LNCaP clone FGC (cell line): ENCODE measurements at regions not wholly inside any gene's neighbourhood (a gene's known extent, or its start where the extent isn't known, plus 50 kb on each side); places are given as distances from the start of the nearest gene placed in this dataset.

Experiments
- DNase-seq: peaks from one replicate; pipeline ENCODE4 v3.0.0-alpha.2; 2011; ENCODE audit warnings: low read depth
- H3K4me3 ChIP-seq: 2 replicates; pipeline ENCODE4 v1.5.1; 2011; ENCODE audit warnings: mild to moderate bottlenecking, low read depth, low read length, control low read depth
- TF ChIP-seq, protein P1 (sequence below): IDR thresholded peaks from 2 replicates; pipeline ENCODE4 v1.5.1; 2012; ENCODE audit warnings: mild to moderate bottlenecking; ENCODE audit not compliant: control insufficient read depth, insufficient read depth; ENCODE audit errors: extremely low read depth

- TF ChIP-seq, protein P1, sequence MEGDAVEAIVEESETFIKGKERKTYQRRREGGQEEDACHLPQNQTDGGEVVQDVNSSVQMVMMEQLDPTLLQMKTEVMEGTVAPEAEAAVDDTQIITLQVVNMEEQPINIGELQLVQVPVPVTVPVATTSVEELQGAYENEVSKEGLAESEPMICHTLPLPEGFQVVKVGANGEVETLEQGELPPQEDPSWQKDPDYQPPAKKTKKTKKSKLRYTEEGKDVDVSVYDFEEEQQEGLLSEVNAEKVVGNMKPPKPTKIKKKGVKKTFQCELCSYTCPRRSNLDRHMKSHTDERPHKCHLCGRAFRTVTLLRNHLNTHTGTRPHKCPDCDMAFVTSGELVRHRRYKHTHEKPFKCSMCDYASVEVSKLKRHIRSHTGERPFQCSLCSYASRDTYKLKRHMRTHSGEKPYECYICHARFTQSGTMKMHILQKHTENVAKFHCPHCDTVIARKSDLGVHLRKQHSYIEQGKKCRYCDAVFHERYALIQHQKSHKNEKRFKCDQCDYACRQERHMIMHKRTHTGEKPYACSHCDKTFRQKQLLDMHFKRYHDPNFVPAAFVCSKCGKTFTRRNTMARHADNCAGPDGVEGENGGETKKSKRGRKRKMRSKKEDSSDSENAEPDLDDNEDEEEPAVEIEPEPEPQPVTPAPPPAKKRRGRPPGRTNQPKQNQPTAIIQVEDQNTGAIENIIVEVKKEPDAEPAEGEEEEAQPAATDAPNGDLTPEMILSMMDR: no peak
- H3K4me3 ChIP-seq: no peak overlapping the region
- no peak for DNase-seq
These were observed 874.6 kb upstream of the POT1 start for GRCh38 chr7:125804273-125804672.

GRCh38 chr7:125780153-125780552 is 850.5 kb upstream of the POT1 start:
- TF ChIP-seq, protein P1: no peak
- DNase-seq: no peak

DNA sequence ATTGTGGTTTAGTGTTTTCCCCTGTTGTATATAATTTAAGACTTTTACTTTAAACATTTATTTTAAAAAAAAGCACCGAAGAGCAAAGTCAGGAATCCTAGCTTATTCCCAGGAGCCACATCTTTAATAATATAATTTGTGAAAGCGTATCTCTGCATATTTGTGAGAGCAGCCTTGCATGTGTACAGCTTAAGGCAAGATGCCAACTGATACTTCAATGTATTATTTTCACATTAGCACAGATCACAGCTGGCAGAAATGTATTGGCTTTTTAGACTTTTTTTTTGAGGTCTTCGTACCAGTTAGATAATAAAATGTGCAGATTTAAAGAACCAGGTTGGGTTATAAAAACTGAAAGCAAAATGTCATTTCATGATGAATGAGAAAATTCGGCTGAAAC is 845.7 kb upstream of the POT1 start:
- H3K4me3 ChIP-seq: no peak overlapping the region
- TF ChIP-seq, protein P1: no peak
- no peak for DNase-seq

More at GRCh38 chr7:125780153-125780552, 850.5 kb upstream of the POT1 start:
- H3K4me3 ChIP-seq: no peak overlapping the region

GRCh38 chr7:125773113-125773785 is 843.6 kb upstream of the POT1 start:
- no peak overlapping the region for H3K4me3 ChIP-seq
- DNase-seq: no peak
- TF ChIP-seq, protein P1: no peak

DNA sequence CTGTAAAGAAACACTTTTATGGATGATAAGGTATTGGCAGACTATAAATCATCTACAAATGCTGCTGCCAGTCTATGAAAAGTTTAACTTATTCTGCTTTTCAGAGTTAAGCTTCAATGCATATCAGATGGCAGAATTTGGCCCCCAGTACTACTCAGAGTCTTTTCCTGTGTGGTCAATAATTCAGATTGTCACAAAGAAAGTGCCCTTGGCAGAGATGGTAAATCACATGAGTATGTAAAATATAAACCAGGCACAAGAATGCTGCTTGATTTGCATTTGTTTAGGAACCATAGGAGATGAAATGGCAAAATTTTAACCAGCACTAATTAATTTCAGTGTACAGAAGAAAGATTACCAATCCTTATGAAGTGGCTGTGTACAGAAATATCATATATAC is 818.3 kb upstream of the POT1 start:
- TF ChIP-seq, protein P1: no peak
- no peak for DNase-seq
- no peak overlapping the region for H3K4me3 ChIP-seq

DNA sequence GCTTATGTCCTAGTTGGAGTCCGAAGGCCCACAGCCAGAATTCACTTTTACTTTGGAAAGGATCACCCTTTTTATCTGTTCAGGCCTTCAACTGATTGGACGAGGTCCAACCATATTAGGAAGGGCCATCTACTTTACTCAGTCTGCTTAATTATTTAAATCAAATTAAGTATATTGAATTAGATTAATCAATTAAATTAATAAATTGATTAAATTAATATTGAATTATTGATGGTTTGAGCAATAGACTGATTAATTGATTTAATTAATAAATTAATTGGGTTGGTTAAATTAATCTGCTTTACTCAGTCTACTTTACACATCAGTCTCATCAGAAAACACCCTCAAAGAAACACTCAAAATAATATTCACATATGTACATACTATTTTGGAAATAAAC is 816.9 kb upstream of the POT1 start:
- no peak for DNase-seq
- H3K4me3 ChIP-seq: no peak overlapping the region
- TF ChIP-seq, protein P1: no peak

- TF ChIP-seq, protein P1: no peak
- H3K4me3 ChIP-seq: no peak overlapping the region
- no peak for DNase-seq
These were observed 797.6 kb upstream of the POT1 start for GRCh38 chr7:125727215-125727614.
